ENCODE measurements at regions not wholly inside any gene's neighbourhood (a gene's known extent, or its start where the extent isn't known, plus 50 kb on each side); places are given as distances from the start of the nearest gene placed in this dataset.

GRCh38 chr7:80583901-80584300 lies 54.5 kb upstream of the CD36 start:
- TF ChIP-seq RXRA (IDR thresholded peaks at IDR 0.05; ENCODE audit: insufficient read depth, low read depth, low read length) = no peak
- no peak overlapping the region for H3K9ac ChIP-seq (replicated peaks in 1 of 4; ENCODE audit: extremely low read depth in 1 of 4, low read depth in 3 of 4, low read length in 3 of 4)
- WGBS, 2 experiments (ENCODE audit: extremely low coverage in 1 of 2, insufficient coverage in 1 of 2, insufficient read length in 1 of 2, insufficient replicate concordance in 2 of 2, low coverage in 1 of 2, low lambda C conversion rate in 2 of 2, missing lambda C conversion rate in 1 of 2) = 82% methylated on average over 2 of the region's 2 CpGs; no CpG with 5 or more reads in 1 of the 2 experiments
- H3K36me3 ChIP-seq (ENCODE audit: control insufficient read depth in 2 of 4, insufficient read depth in 4 of 4, low read length in 3 of 4) = no peaks in the 10 kb centered on the region
- no peaks in the 10 kb centered on the region for H3K4me1 ChIP-seq (replicated peaks in 1 of 4; ENCODE audit: control insufficient read depth in 3 of 4, insufficient read depth in 4 of 4, low read length in 3 of 4)
- DNase-seq (ENCODE audit: low read depth in 1 of 2, low spot score in 2 of 2) (no peak), FAIRE-seq (no peak)
- H3K27me3 ChIP-seq (replicated peaks in 1 of 4; ENCODE audit: control insufficient read depth in 3 of 4, extremely low read depth in 1 of 4, insufficient read depth in 3 of 4, low read length in 3 of 4) = no peaks in the 10 kb centered on the region
- no peak overlapping the region for H4K91ac ChIP-seq (replicated peaks; ENCODE audit: insufficient read length, low read length)
- H4K20me1 ChIP-seq (replicated peaks in 1 of 2; ENCODE audit: control insufficient read depth in 1 of 2, insufficient read depth in 2 of 2, low read length in 2 of 2) = no peaks in the 10 kb centered on the region
- H3K18ac ChIP-seq (ENCODE audit: extremely low read depth, low read length) = no peak overlapping the region
- no peak overlapping the region for H2BK15ac ChIP-seq (ENCODE audit: low read length)
- ChIA-PET CTCF (ENCODE audit: partially characterized antibody) (interaction anchor here (0.7 kb wide), 1 partner anchor 89 kb away, joined by 3 read pairs; no protein-coding TSS in a partner anchor), POLR2A (ENCODE audit: partially characterized antibody) (no interaction called here)
- H3K79me1 ChIP-seq (ENCODE audit: low read depth, low read length) = no peaks in the 10 kb centered on the region
- no peak overlapping the region for H3K4me2 ChIP-seq (ENCODE audit: insufficient read depth in 1 of 2, low read depth in 2 of 2, low read length in 2 of 2)
- no peak overlapping the region for H2BK12ac ChIP-seq (ENCODE audit: low read depth, low read length)
- H2BK5ac ChIP-seq (ENCODE audit: low read depth, low read length) = no peak overlapping the region
- H3K79me2 ChIP-seq (ENCODE audit: control insufficient read depth in 1 of 2, insufficient read depth in 2 of 2, low read length in 2 of 2) = no peaks in the 10 kb centered on the region
- H3K9me3 ChIP-seq (ENCODE audit: insufficient read depth in 2 of 2, low read depth in 1 of 2, low read length in 1 of 2) = no peaks in the 10 kb centered on the region
- no peak overlapping the region for H3K14ac ChIP-seq (ENCODE audit: insufficient read length)
- no peak overlapping the region for H2BK120ac ChIP-seq (replicated peaks; ENCODE audit: low read depth, low read length)
- no peak overlapping the region for H4K8ac ChIP-seq (ENCODE audit: extremely low read depth, insufficient read depth, low read length)
- no peak overlapping the region for H4K5ac ChIP-seq (ENCODE audit: insufficient read length, low read depth, low read length)
- H2AFZ ChIP-seq (ENCODE audit: low read length) = no peak overlapping the region
- no peak overlapping the region for H3K56ac ChIP-seq (replicated peaks; ENCODE audit: insufficient read length, low read depth, low read length)
- no peak overlapping the region for H3K23ac ChIP-seq (ENCODE audit: insufficient read length)
- no peak overlapping the region for H3K27ac ChIP-seq (ENCODE audit: low read depth, low read length)
- no peak overlapping the region for H3K4ac ChIP-seq (replicated peaks; ENCODE audit: insufficient read length, low read depth, low read length)
- H2AK5ac ChIP-seq (ENCODE audit: low read depth, low read length) = no peak overlapping the region
- no peak overlapping the region for H2BK20ac ChIP-seq (ENCODE audit: low read length)
- H3K23me2 ChIP-seq (ENCODE audit: low read depth, low read length) = no peaks in the 10 kb centered on the region
- H3K4me3 ChIP-seq (ENCODE audit: extremely low read depth in 1 of 4, insufficient read depth in 2 of 4, low read depth in 3 of 4, low read length in 4 of 4) = no peak overlapping the region

Measured in H1 (cell line).